ENCODE measurements at regions not wholly inside any gene's neighbourhood (a gene's known extent, or its start where the extent isn't known, plus 50 kb on each side); places are given as distances from the start of the nearest gene placed in this dataset.

DNA sequence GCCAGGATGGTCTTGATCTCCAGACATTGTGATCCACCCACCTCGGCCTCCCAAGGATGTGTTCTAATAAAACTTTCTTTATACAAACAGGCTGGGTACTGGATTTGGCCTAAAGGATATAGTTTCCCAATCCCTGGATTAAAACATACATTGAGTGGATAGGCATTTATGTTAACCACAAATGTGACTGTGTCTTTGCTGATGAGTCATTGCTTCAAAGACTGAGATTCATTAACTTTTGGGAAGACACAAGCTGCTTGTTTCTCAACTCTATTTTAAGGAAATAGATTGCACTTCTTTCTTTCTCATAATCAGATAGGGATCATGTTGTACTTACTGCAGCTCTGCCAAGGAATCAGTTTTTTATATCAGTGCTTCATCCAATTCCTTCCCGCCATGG is 131.3 kb upstream of the AGA start:
- DNase-seq (ENCODE audit: low spot score) = no peak

DNA sequence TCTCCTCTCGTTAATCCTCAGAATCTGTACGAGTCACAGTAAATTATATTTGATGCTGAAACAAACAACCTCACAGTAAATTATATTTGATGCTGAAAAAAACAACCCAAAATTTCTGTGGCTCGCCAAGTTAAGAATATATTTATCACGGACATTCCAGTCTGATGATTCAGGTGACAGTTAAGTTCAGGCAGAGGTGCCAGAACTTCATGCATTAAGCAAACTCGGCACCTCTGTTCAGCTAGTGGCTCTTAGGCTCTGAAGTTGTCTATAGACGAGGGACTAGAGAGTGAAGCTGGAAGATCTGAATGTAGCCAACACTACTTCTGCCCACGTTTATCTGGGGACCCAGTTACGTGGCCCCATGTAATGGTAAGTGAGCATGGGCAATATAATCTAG is 132.2 kb upstream of the AGA start:
- DNase-seq (ENCODE audit: low spot score) = no peak

GRCh38 chr4:177579649-177580048 is 137.4 kb upstream of the AGA start:
- no peak for DNase-seq (ENCODE audit: low spot score)

DNA sequence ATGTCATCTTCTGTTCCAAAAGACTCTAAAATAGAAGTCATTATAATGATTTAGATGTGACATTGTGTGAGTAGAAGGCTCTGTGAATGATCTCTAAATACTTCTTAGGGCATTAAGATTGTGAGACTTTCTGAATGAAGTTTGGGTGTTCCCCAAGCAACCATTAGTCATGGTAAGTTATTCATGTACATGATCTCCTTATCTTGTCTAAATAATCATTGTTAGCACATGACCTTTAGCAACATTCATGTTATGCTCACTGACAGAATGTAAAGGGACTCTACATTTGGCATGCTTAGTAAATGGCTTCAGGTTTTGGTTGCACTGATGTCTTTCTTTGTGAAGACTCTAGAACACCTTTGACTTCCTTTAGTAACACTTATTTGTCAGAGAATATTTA is 140.8 kb upstream of the AGA start:
- DNase-seq (ENCODE audit: low spot score) = no peak

DNA sequence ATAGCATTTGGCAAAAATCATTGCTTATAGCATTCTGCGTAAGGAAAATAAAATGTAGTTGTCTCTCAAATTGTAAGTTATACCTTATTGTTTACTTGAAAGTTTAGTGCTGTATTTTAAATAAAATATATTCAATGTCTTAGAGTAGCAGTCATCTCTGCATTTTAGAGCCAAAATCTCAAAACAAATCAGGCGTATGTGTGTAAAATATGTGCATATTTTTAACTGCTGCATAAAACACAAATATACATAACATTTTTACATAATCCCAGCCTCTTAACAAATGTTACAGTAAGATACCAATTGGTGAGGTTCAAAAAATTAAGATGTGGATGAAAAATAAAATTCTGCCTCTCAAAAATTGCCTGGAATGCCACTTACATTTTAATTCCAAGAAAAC is 145.8 kb upstream of the AGA start:
- no peak for DNase-seq (ENCODE audit: low spot score)

- no peak for DNase-seq (ENCODE audit: low spot score)
Observed at GRCh38 chr4:177595386-177595785, 153.1 kb upstream of the AGA start.

DNA sequence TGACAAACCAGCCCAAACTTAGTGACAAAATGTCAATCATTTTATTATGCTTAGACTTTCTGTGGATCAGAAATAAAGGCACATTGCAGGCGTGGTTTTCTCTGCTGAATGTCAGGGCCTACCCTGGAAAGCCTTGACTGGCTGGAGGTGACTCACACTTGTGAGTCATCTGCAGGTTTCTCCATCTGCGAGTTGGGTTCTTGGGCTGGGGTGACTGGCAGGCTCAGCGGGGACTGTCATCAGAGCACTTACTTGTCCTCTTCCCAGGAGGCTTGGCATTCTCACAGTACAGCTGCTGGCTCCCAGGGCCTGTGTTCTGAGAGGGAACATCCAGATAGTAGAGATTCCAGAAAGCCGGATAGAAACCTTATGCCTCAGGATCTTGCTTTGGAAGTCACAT is 153.8 kb upstream of the AGA start:
- DNase-seq (ENCODE audit: low spot score) = no peak

DNA sequence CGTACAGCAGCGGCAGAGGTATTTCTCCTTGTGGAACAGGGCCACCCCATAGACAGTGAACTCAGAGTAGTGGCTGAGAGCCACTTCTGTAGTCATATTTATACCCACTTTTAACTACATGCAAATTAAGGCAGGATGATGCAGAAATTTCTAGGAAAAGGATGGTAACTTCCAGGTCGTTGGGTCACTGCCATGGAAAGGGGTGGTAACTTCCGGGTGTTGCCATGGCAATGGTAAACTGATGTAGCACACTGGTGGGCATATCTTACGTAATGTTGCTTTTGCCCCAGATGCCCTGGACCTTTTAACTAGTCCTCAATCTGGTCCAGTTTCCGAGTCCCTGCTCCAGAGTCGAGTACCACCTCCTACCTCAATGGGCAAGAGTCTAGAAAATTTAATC is 154.8 kb upstream of the AGA start:
- DNase-seq (ENCODE audit: low spot score) = no peak

DNA sequence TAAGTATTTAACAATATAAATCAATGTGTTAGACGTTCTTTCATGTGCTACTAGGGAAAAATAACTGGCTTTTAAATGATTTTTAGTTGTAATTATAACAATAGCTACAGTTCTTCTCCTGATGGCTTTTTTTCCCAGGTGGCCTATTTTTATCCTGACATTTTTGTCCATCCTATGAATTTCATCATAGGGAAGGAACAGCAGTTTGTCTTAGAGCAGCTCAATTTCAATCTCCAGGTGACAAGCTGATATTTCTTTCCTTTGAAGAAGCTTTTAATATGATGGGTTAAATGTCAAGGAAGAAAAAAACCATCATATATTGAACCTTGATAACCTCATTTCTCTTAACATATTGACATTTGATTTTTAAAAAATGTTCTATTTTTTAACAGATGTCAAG is 163.0 kb upstream of the AGA start:
- no peak for DNase-seq (ENCODE audit: low spot score)

DNA sequence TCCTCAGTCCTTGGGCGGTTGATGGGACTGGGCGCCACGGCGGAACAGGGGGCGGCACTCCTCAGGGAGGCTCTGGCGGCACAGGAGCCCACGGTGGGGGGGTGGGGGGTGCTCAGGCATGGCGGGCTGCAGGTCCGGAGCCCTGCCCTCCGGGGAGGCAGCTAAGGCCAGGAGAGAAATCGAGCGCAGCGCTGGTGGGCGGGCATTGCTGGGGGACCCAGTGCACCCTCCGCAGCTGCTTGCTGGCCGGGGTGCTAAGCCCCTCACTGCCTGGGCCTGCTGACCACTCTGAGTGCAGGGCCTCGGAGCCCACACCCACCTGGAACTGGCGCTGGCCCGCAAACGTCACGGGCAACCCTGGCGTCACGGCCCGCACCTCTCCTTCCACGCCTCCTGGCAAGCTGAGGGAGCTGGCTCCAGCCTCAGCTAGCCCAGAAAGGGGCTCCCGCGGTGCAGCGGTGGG is 164.9 kb upstream of the AGA start:
- no peak for DNase-seq (ENCODE audit: low spot score)

DNA sequence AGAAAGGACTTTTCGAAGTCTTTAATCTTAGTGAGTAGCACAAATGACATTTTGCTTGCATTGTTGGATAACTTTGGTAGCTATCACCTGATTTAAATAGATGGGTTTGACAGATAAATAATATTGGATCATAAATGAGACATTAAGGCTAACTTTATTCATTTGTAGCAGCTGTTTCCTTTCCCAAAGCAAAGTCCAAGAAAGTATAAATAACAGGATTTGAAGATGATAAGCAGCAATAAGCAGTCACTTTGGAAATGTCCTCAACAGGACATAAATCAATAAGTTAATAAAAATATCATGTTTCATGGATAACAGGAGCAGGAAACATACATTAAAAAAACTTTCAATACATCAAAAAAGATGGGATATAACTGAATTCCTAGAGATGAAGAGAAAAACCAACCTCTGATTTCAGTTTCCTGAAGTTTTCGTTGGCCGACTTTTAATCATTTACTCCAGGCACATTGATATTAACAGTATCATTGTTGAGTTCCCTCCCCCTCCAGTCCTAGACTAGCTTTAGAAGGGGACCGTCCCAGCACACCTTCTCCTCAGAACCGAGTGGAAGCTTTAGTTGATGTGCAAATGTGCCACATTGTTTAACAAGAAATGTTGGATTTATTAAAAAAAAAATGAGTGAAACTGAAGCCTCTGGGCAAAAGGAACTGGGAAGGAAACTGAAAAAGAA is 169.9 kb upstream of the AGA start:
- DNase-seq (ENCODE audit: low spot score) = no peak

DNA sequence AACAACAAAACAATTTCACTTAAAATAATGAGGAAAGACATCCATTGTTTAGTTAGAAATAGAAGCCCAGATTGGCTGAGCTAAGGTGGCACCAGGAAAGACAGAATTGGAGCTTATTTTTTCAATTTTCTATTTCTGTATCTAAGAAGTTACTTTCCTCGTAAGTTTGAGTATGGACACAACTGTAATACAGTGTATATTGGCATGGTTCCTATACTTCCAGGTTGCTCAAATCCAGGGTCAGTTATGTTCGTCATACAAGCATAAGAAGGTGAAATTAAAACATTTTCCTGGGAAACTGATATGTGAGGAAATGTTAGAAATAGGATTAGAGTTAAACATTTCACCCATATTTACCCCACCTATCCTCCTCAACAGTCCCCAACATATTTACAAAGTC is 170.4 kb upstream of the AGA start:
- no peak for DNase-seq (ENCODE audit: low spot score)

- DNase-seq (ENCODE audit: low spot score) = no peak
Observed at GRCh38 chr4:177632481-177632880, 190.2 kb upstream of the AGA start.

- DNase-seq (ENCODE audit: low spot score) = no peak
Observed at GRCh38 chr4:177638871-177639270, 196.6 kb upstream of the AGA start.

GRCh38 chr4:177640864-177641263 is 198.6 kb upstream of the AGA start:
- DNase-seq (ENCODE audit: low spot score) = no peak

- no peak for DNase-seq (ENCODE audit: low spot score)
Observed at GRCh38 chr4:177660223-177660622, 218.0 kb upstream of the AGA start.

GRCh38 chr4:177667687-177668086 is 225.4 kb upstream of the AGA start:
- no peak for DNase-seq (ENCODE audit: low spot score)

- DNase-seq (ENCODE audit: low spot score) = no peak
Observed at GRCh38 chr4:177671387-177671786, 229.2 kb upstream of the AGA start.

DNA sequence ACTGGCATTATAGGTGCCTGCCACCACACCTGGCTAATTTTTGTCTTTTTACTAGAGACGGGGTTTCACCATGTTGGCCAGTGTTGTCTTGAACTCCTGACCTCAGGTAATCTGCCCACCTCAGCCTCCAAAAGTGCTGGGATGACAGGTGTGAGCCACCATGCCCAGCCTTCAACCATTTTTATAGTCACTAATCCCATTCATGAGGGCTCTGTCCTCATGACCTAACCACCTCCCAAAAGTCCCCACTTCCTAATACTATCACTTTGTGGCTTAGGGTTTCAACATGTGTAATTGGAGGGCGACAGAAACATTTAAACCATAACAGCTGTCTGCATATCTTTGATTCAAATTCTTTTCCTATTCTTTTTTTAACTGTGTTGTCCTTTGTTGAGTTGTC is 229.6 kb upstream of the AGA start:
- DNase-seq (ENCODE audit: low spot score) = no peak

DNA sequence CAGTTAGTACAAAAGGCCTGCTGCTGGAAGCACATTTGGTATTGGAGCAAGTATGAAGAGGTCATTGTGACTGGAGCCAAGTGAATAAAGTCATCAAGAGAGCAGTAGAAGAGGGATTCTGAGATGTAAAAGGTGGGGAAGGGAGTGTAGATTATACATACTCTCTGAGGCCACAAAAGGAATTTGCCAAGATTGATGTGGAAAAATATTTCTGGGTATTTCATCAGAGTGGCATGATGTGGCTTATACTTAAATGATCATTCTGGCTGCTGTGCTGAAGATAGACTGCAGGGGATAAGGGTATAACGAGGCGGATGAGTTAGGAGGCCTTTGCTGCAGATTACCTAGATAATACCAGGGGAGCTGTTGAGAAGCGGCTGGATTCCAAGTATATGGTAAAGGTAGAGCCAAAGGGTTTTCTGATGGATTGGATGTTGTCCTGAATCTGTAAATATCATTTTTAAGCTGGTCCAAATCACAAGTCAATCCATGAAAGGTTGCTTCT is 231.8 kb upstream of the AGA start:
- DNase-seq (ENCODE audit: low spot score) = no peak

DNA sequence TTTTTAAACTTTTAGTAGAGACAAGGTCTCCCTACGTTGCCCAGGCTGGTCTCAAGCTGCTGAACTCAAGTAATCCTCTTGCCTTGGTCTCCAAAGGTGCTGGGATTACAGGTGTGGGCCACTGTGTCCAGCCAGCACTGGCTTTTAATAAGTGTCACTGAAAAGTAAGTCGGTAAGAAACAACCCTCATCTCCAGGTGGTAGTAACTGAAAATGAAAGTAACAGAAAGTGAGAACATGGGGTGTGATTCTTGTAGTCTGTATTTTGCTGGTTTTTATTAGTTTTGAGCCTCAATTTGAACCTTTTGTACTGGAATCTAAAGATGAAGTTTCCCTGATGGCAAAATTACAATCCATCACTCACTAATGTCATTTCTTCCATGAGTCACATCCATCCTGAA is 238.1 kb upstream of the AGA start:
- no peak for DNase-seq (ENCODE audit: low spot score)

- no peak for DNase-seq (ENCODE audit: low spot score)
Observed at GRCh38 chr4:177681902-177682301, 239.7 kb upstream of the AGA start.

DNA sequence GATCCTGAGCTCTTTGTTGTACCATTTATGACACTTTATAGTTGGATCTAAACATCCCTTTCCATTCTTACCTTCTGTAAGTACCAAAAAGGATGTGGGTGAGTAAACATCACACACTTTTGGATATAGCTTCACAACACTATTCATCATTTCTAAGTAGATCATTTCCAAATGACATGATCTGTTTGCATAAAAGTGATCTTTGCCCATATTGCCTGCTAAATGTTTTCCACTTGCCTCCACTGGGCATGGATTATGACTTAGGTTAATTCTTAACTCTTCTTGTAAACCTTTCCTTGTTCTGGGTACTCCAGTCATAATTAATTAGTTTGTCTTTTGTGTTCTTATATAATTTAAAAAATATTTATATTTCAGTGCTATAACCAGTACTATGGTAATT is 244.9 kb upstream of the AGA start:
- no peak for DNase-seq (ENCODE audit: low spot score)

DNA sequence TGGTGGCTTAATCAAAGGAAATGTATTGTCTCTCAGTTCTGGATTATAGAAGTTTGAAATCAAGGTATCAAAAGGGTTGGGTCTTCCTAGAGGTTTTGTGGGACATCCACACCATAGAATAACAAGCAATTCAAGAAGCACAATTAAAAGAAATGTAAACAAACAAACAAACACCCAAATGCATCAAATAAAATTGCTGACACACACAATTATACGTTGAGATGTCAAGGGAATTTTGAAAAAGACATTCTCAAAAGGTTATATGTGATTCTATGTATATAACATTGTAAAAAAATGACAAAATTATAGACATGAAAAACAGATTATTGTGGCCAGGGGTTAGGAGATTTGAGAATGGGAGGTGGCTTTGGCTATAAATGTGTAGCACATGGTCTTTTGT is 250.7 kb upstream of the AGA start:
- DNase-seq (ENCODE audit: low spot score) = no peak
